ENCODE measurements at regions not wholly inside any gene's neighbourhood (a gene's known extent, or its start where the extent isn't known, plus 50 kb on each side); places are given as distances from the start of the nearest gene placed in this dataset.

DNA sequence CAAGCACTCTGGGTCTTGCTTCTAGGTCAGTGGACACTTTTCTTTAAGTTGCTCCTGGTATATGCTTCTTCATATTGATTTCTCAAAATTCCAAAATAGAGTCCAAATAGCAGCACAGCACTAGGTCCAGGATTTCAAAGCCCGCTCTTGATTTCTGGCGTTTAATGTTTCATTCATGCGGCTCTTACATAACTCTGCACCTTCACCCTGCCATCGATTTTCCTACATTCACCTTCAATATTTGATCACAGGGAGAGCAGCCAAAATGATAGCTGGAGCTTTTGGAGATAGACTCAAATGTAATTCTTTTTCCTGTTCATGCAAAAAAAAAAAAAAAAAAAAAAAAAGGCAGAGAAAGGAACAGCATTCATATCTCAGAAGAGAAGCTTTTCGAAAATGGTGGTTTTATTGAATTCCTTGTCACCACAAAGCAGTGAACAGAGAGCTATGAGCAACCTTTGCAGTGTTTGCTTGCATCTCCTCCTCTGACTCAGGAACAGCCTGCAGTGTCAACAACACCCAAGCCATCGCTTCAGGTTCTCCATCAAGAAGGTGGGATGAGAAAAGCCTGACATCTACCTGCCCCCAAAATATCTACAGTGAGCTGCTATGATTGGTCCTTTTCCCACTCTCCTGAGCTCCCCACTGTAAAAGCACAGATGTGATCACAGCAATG is 97.8 kb downstream of the MED10 start:
- Histone ChIP-seq H3K27me3 (ENCODE audit: insufficient read depth, poor library complexity, severe bottlenecking) (no peaks in the 10 kb centered on the region), H3K36me3 (ENCODE audit: low read depth) (no peaks in the 10 kb centered on the region), H3K27ac (ENCODE audit: poor library complexity, severe bottlenecking) (no peak overlapping the region), H3K4me3 (ENCODE audit: severe bottlenecking) (no peak overlapping the region), H3K9me3 (ENCODE audit: severe bottlenecking) (peaks cover 6% of the 10 kb centered on the region), H3K4me1 (ENCODE audit: insufficient read depth, poor library complexity, severe bottlenecking) (no peaks in the 10 kb centered on the region)
- TF ChIP-seq, protein P1, sequence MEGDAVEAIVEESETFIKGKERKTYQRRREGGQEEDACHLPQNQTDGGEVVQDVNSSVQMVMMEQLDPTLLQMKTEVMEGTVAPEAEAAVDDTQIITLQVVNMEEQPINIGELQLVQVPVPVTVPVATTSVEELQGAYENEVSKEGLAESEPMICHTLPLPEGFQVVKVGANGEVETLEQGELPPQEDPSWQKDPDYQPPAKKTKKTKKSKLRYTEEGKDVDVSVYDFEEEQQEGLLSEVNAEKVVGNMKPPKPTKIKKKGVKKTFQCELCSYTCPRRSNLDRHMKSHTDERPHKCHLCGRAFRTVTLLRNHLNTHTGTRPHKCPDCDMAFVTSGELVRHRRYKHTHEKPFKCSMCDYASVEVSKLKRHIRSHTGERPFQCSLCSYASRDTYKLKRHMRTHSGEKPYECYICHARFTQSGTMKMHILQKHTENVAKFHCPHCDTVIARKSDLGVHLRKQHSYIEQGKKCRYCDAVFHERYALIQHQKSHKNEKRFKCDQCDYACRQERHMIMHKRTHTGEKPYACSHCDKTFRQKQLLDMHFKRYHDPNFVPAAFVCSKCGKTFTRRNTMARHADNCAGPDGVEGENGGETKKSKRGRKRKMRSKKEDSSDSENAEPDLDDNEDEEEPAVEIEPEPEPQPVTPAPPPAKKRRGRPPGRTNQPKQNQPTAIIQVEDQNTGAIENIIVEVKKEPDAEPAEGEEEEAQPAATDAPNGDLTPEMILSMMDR (IDR thresholded peaks at IDR 0.05; ENCODE audit: poor library complexity, severe bottlenecking): no peak
- no peak for DNase-seq (ENCODE audit: low spot score)
- no peak for ATAC-seq (ENCODE audit: low read depth)

DNA sequence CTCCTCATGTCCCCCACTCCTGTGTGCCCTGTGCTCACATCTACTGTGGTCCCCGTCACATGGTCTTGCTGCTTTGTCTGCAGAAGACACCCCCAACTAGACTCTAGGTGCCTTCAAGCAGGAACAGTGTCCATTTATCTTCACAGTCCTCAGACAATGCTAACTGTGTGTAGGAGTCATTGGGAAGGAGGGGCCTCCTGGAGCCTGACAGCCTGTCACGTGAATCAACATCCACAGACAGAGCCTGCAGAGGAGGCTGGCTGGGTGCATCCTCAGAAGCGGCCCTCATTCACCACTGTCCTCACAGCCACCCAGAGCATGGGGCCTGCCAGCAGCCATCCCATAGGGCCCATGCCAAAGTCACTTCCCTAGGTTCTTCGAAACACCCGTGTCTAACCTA is 98.7 kb downstream of the MED10 start:
- Histone ChIP-seq H3K4me1 (ENCODE audit: insufficient read depth, poor library complexity, severe bottlenecking) (no peaks in the 10 kb centered on the region), H3K4me3 (ENCODE audit: severe bottlenecking) (no peak overlapping the region), H3K36me3 (ENCODE audit: low read depth) (no peaks in the 10 kb centered on the region), H3K27ac (ENCODE audit: poor library complexity, severe bottlenecking) (no peak overlapping the region), H3K9me3 (ENCODE audit: severe bottlenecking) (peaks cover 6% of the 10 kb centered on the region), H3K27me3 (ENCODE audit: insufficient read depth, poor library complexity, severe bottlenecking) (no peaks in the 10 kb centered on the region)
- ATAC-seq (ENCODE audit: low read depth) (no peak), DNase-seq (ENCODE audit: low spot score) (no peak)
- TF ChIP-seq, protein P1 (IDR thresholded peaks at IDR 0.05; ENCODE audit: poor library complexity, severe bottlenecking): no peak

DNA sequence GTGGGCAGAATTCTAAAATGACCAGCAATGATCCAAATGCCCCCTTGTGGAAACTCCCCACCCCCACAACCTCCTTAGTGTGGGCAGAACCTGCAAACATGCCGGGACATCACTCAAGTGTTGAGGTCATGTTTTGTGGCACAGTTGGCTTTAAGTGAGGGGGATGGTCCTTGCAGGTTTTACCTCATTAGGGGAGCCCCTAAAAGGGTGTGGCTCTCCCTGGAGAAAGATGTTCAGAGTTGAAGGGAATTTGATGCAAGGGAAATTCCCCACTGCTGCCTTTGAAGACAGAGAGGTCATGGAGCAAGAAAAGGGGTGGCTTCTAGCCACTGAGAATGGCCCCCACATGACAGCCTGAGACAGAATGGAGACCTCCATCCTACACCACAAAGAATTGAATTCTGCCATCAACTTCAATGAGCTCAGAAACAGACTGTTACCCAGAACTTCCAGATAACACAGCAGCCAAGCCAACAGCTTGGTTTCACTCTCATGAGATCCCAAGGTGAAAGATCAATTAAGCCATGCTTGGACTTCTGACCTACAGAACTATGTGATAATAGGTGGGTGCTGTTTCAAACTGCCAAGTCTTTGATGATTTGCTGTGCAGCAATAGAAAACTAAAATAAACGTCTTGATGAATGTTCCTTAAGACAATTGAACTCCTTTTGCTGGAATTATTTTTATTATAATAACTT is 103.4 kb downstream of the MED10 start:
- Histone ChIP-seq H3K9me3 (ENCODE audit: severe bottlenecking) (no peaks in the 10 kb centered on the region), H3K36me3 (ENCODE audit: low read depth) (no peaks in the 10 kb centered on the region), H3K4me3 (ENCODE audit: severe bottlenecking) (no peak overlapping the region), H3K27ac (ENCODE audit: poor library complexity, severe bottlenecking) (no peak overlapping the region), H3K4me1 (ENCODE audit: insufficient read depth, poor library complexity, severe bottlenecking) (no peaks in the 10 kb centered on the region), H3K27me3 (ENCODE audit: insufficient read depth, poor library complexity, severe bottlenecking) (no peaks in the 10 kb centered on the region)
- no peak for DNase-seq (ENCODE audit: low spot score)
- TF ChIP-seq, protein P1 (IDR thresholded peaks at IDR 0.05; ENCODE audit: poor library complexity, severe bottlenecking): no peak
- ATAC-seq (ENCODE audit: low read depth): no peak

DNA sequence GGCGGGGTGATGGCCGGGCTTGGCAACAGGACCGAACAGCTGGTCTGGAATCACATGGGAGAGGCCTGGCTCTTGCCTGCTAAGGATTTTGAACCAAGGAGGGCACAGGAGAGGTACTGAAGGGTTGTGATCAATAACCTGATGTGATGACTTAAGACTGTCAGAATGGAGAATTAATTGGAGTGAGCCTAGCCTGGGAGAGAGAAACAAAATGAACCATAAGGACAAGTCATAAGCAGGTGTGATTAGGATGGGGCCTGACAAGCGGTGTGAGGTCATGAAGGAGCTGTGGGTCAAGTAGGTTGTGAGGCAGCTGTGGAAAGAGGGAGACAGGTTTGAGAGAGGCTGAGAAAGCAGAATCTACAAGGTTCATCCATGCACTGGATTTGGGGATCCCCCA is 104.6 kb downstream of the MED10 start:
- no peaks in the 10 kb centered on the region for H3K9me3 ChIP-seq (ENCODE audit: severe bottlenecking)
- H3K4me1 ChIP-seq (ENCODE audit: insufficient read depth, poor library complexity, severe bottlenecking): no peaks in the 10 kb centered on the region
- no peak overlapping the region for H3K27ac ChIP-seq (ENCODE audit: poor library complexity, severe bottlenecking)
- no peak for ATAC-seq (ENCODE audit: low read depth)
- no peak overlapping the region for H3K4me3 ChIP-seq (ENCODE audit: severe bottlenecking)
- no peaks in the 10 kb centered on the region for H3K27me3 ChIP-seq (ENCODE audit: insufficient read depth, poor library complexity, severe bottlenecking)
- TF ChIP-seq, protein P1 (IDR thresholded peaks at IDR 0.05; ENCODE audit: poor library complexity, severe bottlenecking): no peak
- H3K36me3 ChIP-seq (ENCODE audit: low read depth): no peaks in the 10 kb centered on the region
- DNase-seq (ENCODE audit: low spot score): no peak
